ENCODE measurements at regions not wholly inside any gene's neighbourhood (a gene's known extent, or its start where the extent isn't known, plus 50 kb on each side); places are given as distances from the start of the nearest gene placed in this dataset.

- no peak for DNase-seq (ENCODE audit: low spot score)
These were observed 187.1 kb upstream of the CDKN3 start for GRCh38 chr14:54209511-54210250.

GRCh38 chr14:54211551-54212308, 185.1 kb upstream of the CDKN3 start:
- no peak for DNase-seq (ENCODE audit: low spot score)

GRCh38 chr14:54213536-54213935, 183.3 kb upstream of the CDKN3 start:
- no peak for DNase-seq (ENCODE audit: low spot score)

GRCh38 chr14:54216827-54217226, 180.0 kb upstream of the CDKN3 start:
- no peak for DNase-seq (ENCODE audit: low spot score)

- no peak for DNase-seq (ENCODE audit: low spot score)
These were observed 177.3 kb upstream of the CDKN3 start for GRCh38 chr14:54219261-54220070.

- no peak for DNase-seq (ENCODE audit: low spot score)
These were observed 176.6 kb upstream of the CDKN3 start for GRCh38 chr14:54220071-54220703.

GRCh38 chr14:54220704-54221431, 175.9 kb upstream of the CDKN3 start:
- DNase-seq (ENCODE audit: low spot score), result no peak

- no peak for DNase-seq (ENCODE audit: low spot score)
These were observed 175.4 kb upstream of the CDKN3 start for GRCh38 chr14:54221432-54221803.

GRCh38 chr14:54221971-54222370, 174.8 kb upstream of the CDKN3 start:
- no peak for DNase-seq (ENCODE audit: low spot score)

GRCh38 chr14:54223831-54224402, 172.9 kb upstream of the CDKN3 start:
- no peak for DNase-seq (ENCODE audit: low spot score)

GRCh38 chr14:54225457-54226060, 171.2 kb upstream of the CDKN3 start:
- no peak for DNase-seq (ENCODE audit: low spot score)

- DNase-seq (ENCODE audit: low spot score), result no peak
These were observed 170.7 kb upstream of the CDKN3 start for GRCh38 chr14:54226103-54226502.

GRCh38 chr14:54226558-54226957, 170.2 kb upstream of the CDKN3 start:
- DNase-seq (ENCODE audit: low spot score), result no peak

- DNase-seq (ENCODE audit: low spot score), result no peak
These were observed 167.7 kb upstream of the CDKN3 start for GRCh38 chr14:54229136-54229535.

GRCh38 chr14:54230645-54231044, 166.2 kb upstream of the CDKN3 start:
- DNase-seq (ENCODE audit: low spot score), result no peak

GRCh38 chr14:54232735-54233134, 164.1 kb upstream of the CDKN3 start:
- no peak for DNase-seq (ENCODE audit: low spot score)

GRCh38 chr14:54241517-54241916, 155.3 kb upstream of the CDKN3 start:
- DNase-seq (ENCODE audit: low spot score), result no peak

- no peak for DNase-seq (ENCODE audit: low spot score)
These were observed 145.5 kb upstream of the CDKN3 start for GRCh38 chr14:54251356-54251755.

GRCh38 chr14:54252072-54252730, 144.6 kb upstream of the CDKN3 start:
- DNase-seq (ENCODE audit: low spot score), result no peak

Measured in HuH-7 (cell line).